AG04450 (cell line): ENCODE measurements at regions not wholly inside any gene's neighbourhood (a gene's known extent, or its start where the extent isn't known, plus 50 kb on each side); places are given as distances from the start of the nearest gene placed in this dataset.

ENCODE experiments used
- CTCF ChIA-PET: fragments of 300-600, 350-600 bp; formaldehyde crosslinking; extraction: SDS; loops from one replicate; lab custom pipeline; 2022; ENCODE audit warnings: antibody characterized with exemption, inconsistent platforms; lab: Charles Lee
- POLR2A ChIA-PET: fragments of 350-600 bp; formaldehyde crosslinking; extraction: SDS; loops from one replicate; lab custom pipeline; 2021; ENCODE audit warnings: antibody characterized with exemption, inconsistent platforms; lab: Yijun Ruan, JAX
- DNase-seq: peaks from one replicate; pipeline ENCODE4 v3.0.0-alpha.2; 2011; ENCODE audit warnings: low read depth, low spot score
- H3K27ac ChIP-seq: one replicate; pipeline ENCODE4 v1.5.1; 2012; ENCODE audit warnings: low read depth, low read length, control low read depth
- H3K27me3 ChIP-seq: one replicate; pipeline ENCODE4 v1.6.0; 2012; ENCODE audit warnings: low read length; ENCODE audit not compliant: control insufficient read depth, insufficient read depth
- H3K4me3 ChIP-seq: 2 replicates; pipeline ENCODE4 v1.5.1; 2011; ENCODE audit warnings: mild to moderate bottlenecking, low read depth, low read length, control low read depth
- H3K9me3 ChIP-seq: 2 replicates; pipeline ENCODE4 v1.5.1; 2012; ENCODE audit warnings: low read length; ENCODE audit not compliant: control insufficient read depth, insufficient read depth
- TF ChIP-seq, protein P1 (sequence below): IDR thresholded peaks from 2 replicates; pipeline ENCODE4 v1.5.1; 2011; ENCODE audit warnings: low read depth, low read length, control low read depth, inconsistent platforms

DNA sequence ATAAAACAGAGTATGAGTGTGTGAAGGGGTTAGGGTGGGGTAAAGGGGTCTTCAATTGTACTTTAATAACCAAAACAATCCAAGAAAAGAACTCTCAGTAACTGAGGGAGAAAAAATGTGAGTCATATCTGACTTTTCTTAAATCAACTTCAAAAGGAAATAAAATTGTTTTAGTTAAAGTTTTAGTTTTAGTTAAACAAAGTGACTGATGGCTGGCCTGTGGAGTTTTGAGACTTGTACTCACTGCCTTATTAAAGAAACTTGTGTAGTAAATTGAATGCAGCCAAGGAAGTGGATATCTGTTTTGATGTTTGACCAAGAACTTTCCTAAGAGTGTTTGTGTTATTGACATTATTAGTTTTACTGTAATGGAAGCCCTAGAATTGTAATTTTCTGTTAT, 2032.6 kb downstream of the MAT2B start:
- Histone ChIP-seq H3K9me3 (no peaks in the 10 kb centered on the region), H3K27me3 (no peaks in the 10 kb centered on the region), H3K4me3 (no peak overlapping the region), H3K27ac (peak overlapping the region; percentile 47)
- TF ChIP-seq, protein P1, sequence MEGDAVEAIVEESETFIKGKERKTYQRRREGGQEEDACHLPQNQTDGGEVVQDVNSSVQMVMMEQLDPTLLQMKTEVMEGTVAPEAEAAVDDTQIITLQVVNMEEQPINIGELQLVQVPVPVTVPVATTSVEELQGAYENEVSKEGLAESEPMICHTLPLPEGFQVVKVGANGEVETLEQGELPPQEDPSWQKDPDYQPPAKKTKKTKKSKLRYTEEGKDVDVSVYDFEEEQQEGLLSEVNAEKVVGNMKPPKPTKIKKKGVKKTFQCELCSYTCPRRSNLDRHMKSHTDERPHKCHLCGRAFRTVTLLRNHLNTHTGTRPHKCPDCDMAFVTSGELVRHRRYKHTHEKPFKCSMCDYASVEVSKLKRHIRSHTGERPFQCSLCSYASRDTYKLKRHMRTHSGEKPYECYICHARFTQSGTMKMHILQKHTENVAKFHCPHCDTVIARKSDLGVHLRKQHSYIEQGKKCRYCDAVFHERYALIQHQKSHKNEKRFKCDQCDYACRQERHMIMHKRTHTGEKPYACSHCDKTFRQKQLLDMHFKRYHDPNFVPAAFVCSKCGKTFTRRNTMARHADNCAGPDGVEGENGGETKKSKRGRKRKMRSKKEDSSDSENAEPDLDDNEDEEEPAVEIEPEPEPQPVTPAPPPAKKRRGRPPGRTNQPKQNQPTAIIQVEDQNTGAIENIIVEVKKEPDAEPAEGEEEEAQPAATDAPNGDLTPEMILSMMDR: no peak
- DNase-seq: no peak
- POLR2A ChIA-PET: no interaction called here
- CTCF ChIA-PET: no interaction called here

DNA sequence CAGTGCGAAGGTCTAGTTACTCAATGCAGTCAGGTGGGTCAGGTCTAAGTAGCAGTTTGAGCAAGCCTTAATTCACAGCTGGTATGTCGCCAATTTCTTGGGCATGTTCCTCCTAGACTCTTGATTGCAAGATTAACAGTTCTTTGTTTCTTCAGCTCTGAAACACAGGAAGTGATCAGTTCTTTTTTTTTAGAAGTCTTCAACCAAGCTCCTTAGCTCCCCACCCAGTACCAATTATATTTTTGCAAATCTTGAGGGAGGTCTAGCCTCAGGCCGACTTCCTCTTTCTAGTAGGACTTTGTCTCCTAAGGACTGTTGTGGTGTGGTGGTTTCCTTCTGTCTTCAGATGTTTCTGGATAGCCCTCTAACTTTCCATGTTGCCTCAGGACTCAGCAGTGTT, 2054.2 kb downstream of the MAT2B start:
- Histone ChIP-seq H3K27me3 (no peaks in the 10 kb centered on the region), H3K4me3 (no peak overlapping the region), H3K9me3 (no peaks in the 10 kb centered on the region), H3K27ac (no peak overlapping the region)
- TF ChIP-seq, protein P1: no peak
- no peak for DNase-seq
- ChIA-PET POLR2A (no interaction called here), CTCF (no interaction called here)

DNA sequence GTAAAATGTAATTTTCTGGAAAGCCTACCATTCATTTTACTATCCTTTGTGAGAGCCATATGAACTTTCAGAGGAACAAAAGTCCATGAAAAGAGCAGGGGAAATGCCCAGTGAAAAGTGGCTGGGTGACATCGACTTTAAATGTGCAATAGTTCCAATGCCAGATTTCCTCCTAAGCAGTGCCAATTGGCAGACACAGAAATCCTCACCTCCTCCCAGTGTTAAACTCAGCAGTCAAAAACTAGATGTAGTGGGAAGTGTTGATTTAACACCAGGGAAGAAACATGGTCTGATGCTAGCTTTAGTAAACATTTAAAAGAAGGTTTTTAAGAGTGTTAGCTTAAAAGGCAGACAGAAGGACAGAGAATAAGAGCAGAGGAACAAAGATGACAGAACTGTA, 2055.2 kb downstream of the MAT2B start:
- no peaks in the 10 kb centered on the region for H3K27me3 ChIP-seq
- no peak overlapping the region for H3K27ac ChIP-seq
- CTCF ChIA-PET: no interaction called here
- H3K4me3 ChIP-seq: no peak overlapping the region
- DNase-seq: no peak
- POLR2A ChIA-PET: no interaction called here
- TF ChIP-seq, protein P1: no peak
- H3K9me3 ChIP-seq: no peaks in the 10 kb centered on the region

DNA sequence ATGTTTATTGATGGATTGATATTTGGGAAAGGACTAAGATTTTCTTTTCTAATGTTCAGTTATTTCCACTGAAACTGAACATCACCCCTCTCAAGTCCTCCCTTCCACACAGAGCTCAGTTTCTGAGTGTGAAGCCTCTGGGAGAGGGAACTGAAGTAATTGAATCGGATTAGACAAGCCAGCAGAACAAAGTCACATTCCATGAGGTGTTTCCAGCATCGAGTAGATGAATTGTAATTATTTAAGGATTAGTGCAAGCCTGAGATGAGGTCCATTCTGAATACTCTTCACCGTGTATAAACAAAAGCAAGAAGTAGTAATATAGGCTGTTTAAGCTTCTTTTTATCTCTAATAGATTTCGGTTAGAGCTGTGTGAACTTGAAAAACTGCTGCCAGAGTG, 2060.5 kb downstream of the MAT2B start:
- no peak overlapping the region for H3K4me3 ChIP-seq
- DNase-seq: no peak
- no peaks in the 10 kb centered on the region for H3K9me3 ChIP-seq
- POLR2A ChIA-PET: no interaction called here
- TF ChIP-seq, protein P1: no peak
- no peak overlapping the region for H3K27ac ChIP-seq
- H3K27me3 ChIP-seq: no peaks in the 10 kb centered on the region
- CTCF ChIA-PET: no interaction called here

DNA sequence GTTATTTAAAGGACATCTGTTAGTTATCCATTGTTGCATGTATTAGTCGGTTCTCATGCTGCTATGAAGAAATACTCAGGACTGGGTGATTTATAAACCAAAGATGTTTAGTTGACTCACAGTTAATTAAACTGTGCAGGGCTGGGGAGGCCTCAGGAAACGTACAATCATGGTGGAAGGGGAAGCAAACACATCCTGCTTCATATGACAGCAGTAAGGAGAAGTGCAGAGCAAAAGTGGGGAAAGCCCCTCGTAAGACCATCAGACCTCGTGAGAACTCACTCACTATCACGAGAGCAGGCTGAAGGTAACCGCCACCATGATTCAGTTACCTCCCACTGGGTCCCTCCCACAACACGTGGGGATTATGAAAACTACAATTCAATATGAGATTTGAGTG, 2064.1 kb downstream of the MAT2B start:
- no peaks in the 10 kb centered on the region for H3K9me3 ChIP-seq
- DNase-seq: no peak
- POLR2A ChIA-PET: no interaction called here
- H3K27ac ChIP-seq: no peak overlapping the region
- no peak overlapping the region for H3K4me3 ChIP-seq
- CTCF ChIA-PET: no interaction called here
- TF ChIP-seq, protein P1: no peak
- no peaks in the 10 kb centered on the region for H3K27me3 ChIP-seq
